ENCODE measurements at regions not wholly inside any gene's neighbourhood (a gene's known extent, or its start where the extent isn't known, plus 50 kb on each side); places are given as distances from the start of the nearest gene placed in this dataset.

GRCh38 chr3:98670020-98670419, 76.6 kb upstream of the CPOX start:
- TF ChIP-seq FOS (IDR thresholded peaks at IDR 0.05; ENCODE audit: low read depth, low read length): no peak
- TF ChIP-seq MAZ (IDR thresholded peaks at IDR 0.05; ENCODE audit: borderline replicate concordance, low read depth, low read length): no peak
- TF ChIP-seq MXI1 (IDR thresholded peaks at IDR 0.05; ENCODE audit: borderline replicate concordance, low read depth, low read length): no peak
